Hematopoietic multipotent progenitor cell treated with erythropoietin and hydrocortisone succinate and interleukin-3 and kit ligand, for 4 days (in vitro differentiated cells): ENCODE measurements at regions not wholly inside any gene's neighbourhood (a gene's known extent, or its start where the extent isn't known, plus 50 kb on each side); places are given as distances from the start of the nearest gene placed in this dataset.

Source experiments
- DNase-seq: peaks from one replicate; pipeline ENCODE4 v3.0.0-alpha.2; 2015

- no peak for DNase-seq
These were observed 67.7 kb upstream of the HIF1A start for GRCh38 chr14:61627612-61628011.

- no peak for DNase-seq
These were observed 67.1 kb upstream of the HIF1A start for GRCh38 chr14:61628016-61628725.

- DNase-seq: no peak
These were observed 64.8 kb upstream of the HIF1A start for GRCh38 chr14:61630399-61631044.

GRCh38 chr14:61631045-61631687 lies 64.1 kb upstream of the HIF1A start:
- no peak for DNase-seq

GRCh38 chr14:61632401-61632800 lies 62.9 kb upstream of the HIF1A start:
- no peak for DNase-seq

GRCh38 chr14:61632807-61633206 lies 62.5 kb upstream of the HIF1A start:
- DNase-seq: no peak

- DNase-seq: no peak
These were observed 59.0 kb upstream of the HIF1A start for GRCh38 chr14:61636291-61636690.

- no peak for DNase-seq
These were observed 58.5 kb upstream of the HIF1A start for GRCh38 chr14:61636779-61637178.

GRCh38 chr14:61638595-61639387 lies 56.5 kb upstream of the HIF1A start:
- DNase-seq: no peak

GRCh38 chr14:61640158-61641136 lies 54.9 kb upstream of the HIF1A start:
- DNase-seq: no peak

GRCh38 chr14:61641914-61642613 lies 53.2 kb upstream of the HIF1A start:
- DNase-seq: no peak

GRCh38 chr14:61642614-61642982 lies 52.7 kb upstream of the HIF1A start:
- DNase-seq: no peak

GRCh38 chr14:61643555-61643954 lies 51.8 kb upstream of the HIF1A start:
- no peak for DNase-seq

GRCh38 chr14:61644175-61644574 lies 51.1 kb upstream of the HIF1A start:
- no peak for DNase-seq

- DNase-seq: no peak
These were observed 50.5 kb upstream of the HIF1A start for GRCh38 chr14:61644834-61645233.

GRCh38 chr14:61645247-61645646 lies 50.1 kb upstream of the HIF1A start:
- DNase-seq: no peak
